EL (cell line): ENCODE measurements at regions not wholly inside any gene's neighbourhood (a gene's known extent, or its start where the extent isn't known, plus 50 kb on each side); places are given as distances from the start of the nearest gene placed in this dataset.
A peak's percentile ranks its signal among the peaks of the same experiment; 100 is the strongest.
"Not testable (repeated sequence)": the region's sequence is repeated elsewhere in the genome, so short reads cannot be mapped to it uniquely, and the experiment has no call there.

Source experiments
- DNase-seq: peaks from one replicate; pipeline ENCODE4 v3.0.0-alpha.2; 2016

- no peak for DNase-seq
Observed at GRCh38 chr1:215287362-215287761, 204.8 kb downstream of the KCNK2 start.

GRCh38 chr1:215290018-215290417 lies 207.5 kb downstream of the KCNK2 start:
- DNase-seq, result peak; percentile 18

- DNase-seq, result no peak
Observed at GRCh38 chr1:215292932-215293331, 210.4 kb downstream of the KCNK2 start.

GRCh38 chr1:215306426-215306825 lies 223.9 kb downstream of the KCNK2 start:
- no peak for DNase-seq

- peak; percentile 18 for DNase-seq
Observed at GRCh38 chr1:215321802-215322201, 239.3 kb downstream of the KCNK2 start.

GRCh38 chr1:215323992-215324391 lies 241.5 kb downstream of the KCNK2 start:
- not testable (repeated sequence) for DNase-seq

GRCh38 chr1:215330426-215330825 lies 236.7 kb upstream of the KCTD3 start:
- no peak for DNase-seq

- no peak for DNase-seq
Observed at GRCh38 chr1:215344539-215344938, 222.6 kb upstream of the KCTD3 start.

- DNase-seq, result no peak
Observed at GRCh38 chr1:215345208-215345607, 221.9 kb upstream of the KCTD3 start.

GRCh38 chr1:215345766-215346165 lies 221.3 kb upstream of the KCTD3 start:
- no peak for DNase-seq

GRCh38 chr1:215357901-215358300 lies 209.2 kb upstream of the KCTD3 start:
- DNase-seq, result no peak

GRCh38 chr1:215358356-215358755 lies 208.7 kb upstream of the KCTD3 start:
- no peak for DNase-seq

GRCh38 chr1:215360031-215360430 lies 207.1 kb upstream of the KCTD3 start:
- DNase-seq, result no peak

- peak; percentile 13 for DNase-seq
Observed at GRCh38 chr1:215360758-215361157, 206.3 kb upstream of the KCTD3 start.

GRCh38 chr1:215375381-215375780 lies 191.7 kb upstream of the KCTD3 start:
- no peak for DNase-seq

- peak; percentile 13 for DNase-seq
Observed at GRCh38 chr1:215376544-215377264, 190.4 kb upstream of the KCTD3 start.

- DNase-seq, result no peak
Observed at GRCh38 chr1:215377746-215378145, 189.4 kb upstream of the KCTD3 start.

GRCh38 chr1:215380566-215380965 lies 186.5 kb upstream of the KCTD3 start:
- DNase-seq, result no peak

GRCh38 chr1:215393476-215393875 lies 173.6 kb upstream of the KCTD3 start:
- no peak for DNase-seq

GRCh38 chr1:215394084-215394991 lies 172.8 kb upstream of the KCTD3 start:
- no peak for DNase-seq

GRCh38 chr1:215397106-215397505 lies 170.0 kb upstream of the KCTD3 start:
- DNase-seq, result no peak

GRCh38 chr1:215397843-215398242 lies 169.3 kb upstream of the KCTD3 start:
- no peak for DNase-seq

GRCh38 chr1:215399787-215400186 lies 167.3 kb upstream of the KCTD3 start:
- no peak for DNase-seq

- no peak for DNase-seq
Observed at GRCh38 chr1:215400741-215401140, 166.4 kb upstream of the KCTD3 start.
